ENCODE measurements at regions not wholly inside any gene's neighbourhood (a gene's known extent, or its start where the extent isn't known, plus 50 kb on each side); places are given as distances from the start of the nearest gene placed in this dataset.
"Not testable (repeated sequence)": the region's sequence is repeated elsewhere in the genome, so short reads cannot be mapped to it uniquely, and the experiment has no call there.

- no peak overlapping the region for H3K9ac ChIP-seq (ENCODE audit: insufficient read length, low read depth)
- no peaks in the 10 kb centered on the region for H3K27me3 ChIP-seq (ENCODE audit: insufficient read depth, insufficient read length)
- TF ChIP-seq SUZ12 (IDR thresholded peaks at IDR 0.05; ENCODE audit: extremely low read depth, insufficient read depth, insufficient read length) (no peak), YY1 (IDR thresholded peaks at IDR 0.05; ENCODE audit: insufficient read depth, insufficient read length) (no peak), ZNF274 (IDR thresholded peaks at IDR 0.05; ENCODE audit: low read depth, low read length) (no peak)
- no peaks in the 10 kb centered on the region for H3K9me3 ChIP-seq (ENCODE audit: insufficient read depth, low read length)
- no peak for DNase-seq (ENCODE audit: low read depth, low spot score)
- no peak overlapping the region for H3K4me3 ChIP-seq (ENCODE audit: insufficient read length, low read depth)
- no peaks in the 10 kb centered on the region for H3K4me1 ChIP-seq (ENCODE audit: insufficient read depth, insufficient read length)
- no peaks in the 10 kb centered on the region for H3K36me3 ChIP-seq (ENCODE audit: insufficient read depth, insufficient read length, low read length)
Measured at GRCh38 chr6:103820148-103820547, 1039.6 kb downstream of the HACE1 start.

GRCh38 chr6:103819509-103819908 is 1040.2 kb downstream of the HACE1 start:
- Histone ChIP-seq H3K27me3 (ENCODE audit: insufficient read depth, insufficient read length) (no peaks in the 10 kb centered on the region), H3K9ac (ENCODE audit: insufficient read length, low read depth) (no peak overlapping the region), H3K4me1 (ENCODE audit: insufficient read depth, insufficient read length) (no peaks in the 10 kb centered on the region), H3K4me3 (ENCODE audit: insufficient read length, low read depth) (no peak overlapping the region), H3K36me3 (ENCODE audit: insufficient read depth, insufficient read length, low read length) (no peaks in the 10 kb centered on the region), H3K9me3 (ENCODE audit: insufficient read depth, low read length) (no peaks in the 10 kb centered on the region)
- no peak for DNase-seq (ENCODE audit: low read depth, low spot score)
- no peak for TF ChIP-seq YY1 (IDR thresholded peaks at IDR 0.05; ENCODE audit: insufficient read depth, insufficient read length)
- no peak for TF ChIP-seq ZNF274 (IDR thresholded peaks at IDR 0.05; ENCODE audit: low read depth, low read length)
- TF ChIP-seq SUZ12 (IDR thresholded peaks at IDR 0.05; ENCODE audit: extremely low read depth, insufficient read depth, insufficient read length): no peak

- no peak for DNase-seq (ENCODE audit: low read depth, low spot score)
- TF ChIP-seq YY1 (IDR thresholded peaks at IDR 0.05; ENCODE audit: insufficient read depth, insufficient read length) (no peak), SUZ12 (IDR thresholded peaks at IDR 0.05; ENCODE audit: extremely low read depth, insufficient read depth, insufficient read length) (no peak), ZNF274 (IDR thresholded peaks at IDR 0.05; ENCODE audit: low read depth, low read length) (no peak)
- Histone ChIP-seq H3K4me3 (ENCODE audit: insufficient read length, low read depth) (no peak overlapping the region), H3K27me3 (ENCODE audit: insufficient read depth, insufficient read length) (no peaks in the 10 kb centered on the region), H3K36me3 (ENCODE audit: insufficient read depth, insufficient read length, low read length) (no peaks in the 10 kb centered on the region), H3K9ac (ENCODE audit: insufficient read length, low read depth) (no peak overlapping the region), H3K9me3 (ENCODE audit: insufficient read depth, low read length) (no peaks in the 10 kb centered on the region), H3K4me1 (ENCODE audit: insufficient read depth, insufficient read length) (no peaks in the 10 kb centered on the region)
Measured at GRCh38 chr6:103812970-103813369, 1046.7 kb downstream of the HACE1 start.

GRCh38 chr6:103801901-103802479 is 1057.7 kb downstream of the HACE1 start:
- not testable (repeated sequence) for DNase-seq (ENCODE audit: low read depth, low spot score); H3K4me3 ChIP-seq (ENCODE audit: insufficient read length, low read depth); H3K9ac ChIP-seq (ENCODE audit: insufficient read length, low read depth); H3K27me3 ChIP-seq (ENCODE audit: insufficient read depth, insufficient read length); H3K4me1 ChIP-seq (ENCODE audit: insufficient read depth, insufficient read length); H3K9me3 ChIP-seq (ENCODE audit: insufficient read depth, low read length); H3K36me3 ChIP-seq (ENCODE audit: insufficient read depth, insufficient read length, low read length)

GRCh38 chr6:103799971-103800670 is 1059.6 kb downstream of the HACE1 start:
- no peak for TF ChIP-seq YY1 (IDR thresholded peaks at IDR 0.05; ENCODE audit: insufficient read depth, insufficient read length)
- no peak for TF ChIP-seq SUZ12 (IDR thresholded peaks at IDR 0.05; ENCODE audit: extremely low read depth, insufficient read depth, insufficient read length)
- no peak for TF ChIP-seq ZNF274 (IDR thresholded peaks at IDR 0.05; ENCODE audit: low read depth, low read length)
- Histone ChIP-seq H3K36me3 (ENCODE audit: insufficient read depth, insufficient read length, low read length) (no peaks in the 10 kb centered on the region), H3K27me3 (ENCODE audit: insufficient read depth, insufficient read length) (no peaks in the 10 kb centered on the region), H3K4me1 (ENCODE audit: insufficient read depth, insufficient read length) (no peaks in the 10 kb centered on the region), H3K9me3 (ENCODE audit: insufficient read depth, low read length) (no peaks in the 10 kb centered on the region), H3K4me3 (ENCODE audit: insufficient read length, low read depth) (no peak overlapping the region), H3K9ac (ENCODE audit: insufficient read length, low read depth) (no peak overlapping the region)
- no peak for DNase-seq (ENCODE audit: low read depth, low spot score)

GRCh38 chr6:103798166-103798565 is 1061.6 kb downstream of the HACE1 start:
- TF ChIP-seq YY1 (IDR thresholded peaks at IDR 0.05; ENCODE audit: insufficient read depth, insufficient read length) (no peak), SUZ12 (IDR thresholded peaks at IDR 0.05; ENCODE audit: extremely low read depth, insufficient read depth, insufficient read length) (no peak), ZNF274 (IDR thresholded peaks at IDR 0.05; ENCODE audit: low read depth, low read length) (no peak)
- no peak overlapping the region for H3K4me3 ChIP-seq (ENCODE audit: insufficient read length, low read depth)
- no peaks in the 10 kb centered on the region for H3K27me3 ChIP-seq (ENCODE audit: insufficient read depth, insufficient read length)
- DNase-seq (ENCODE audit: low read depth, low spot score): no peak
- no peaks in the 10 kb centered on the region for H3K9me3 ChIP-seq (ENCODE audit: insufficient read depth, low read length)
- H3K36me3 ChIP-seq (ENCODE audit: insufficient read depth, insufficient read length, low read length): no peaks in the 10 kb centered on the region
- no peaks in the 10 kb centered on the region for H3K4me1 ChIP-seq (ENCODE audit: insufficient read depth, insufficient read length)
- no peak overlapping the region for H3K9ac ChIP-seq (ENCODE audit: insufficient read length, low read depth)

- Histone ChIP-seq H3K4me3 (ENCODE audit: insufficient read length, low read depth) (no peak overlapping the region), H3K9ac (ENCODE audit: insufficient read length, low read depth) (no peak overlapping the region), H3K27me3 (ENCODE audit: insufficient read depth, insufficient read length) (no peaks in the 10 kb centered on the region), H3K36me3 (ENCODE audit: insufficient read depth, insufficient read length, low read length) (no peaks in the 10 kb centered on the region), H3K4me1 (ENCODE audit: insufficient read depth, insufficient read length) (no peaks in the 10 kb centered on the region), H3K9me3 (ENCODE audit: insufficient read depth, low read length) (no peaks in the 10 kb centered on the region)
- TF ChIP-seq ZNF274 (IDR thresholded peaks at IDR 0.05; ENCODE audit: low read depth, low read length) (no peak), YY1 (IDR thresholded peaks at IDR 0.05; ENCODE audit: insufficient read depth, insufficient read length) (no peak), SUZ12 (IDR thresholded peaks at IDR 0.05; ENCODE audit: extremely low read depth, insufficient read depth, insufficient read length) (no peak)
- DNase-seq (ENCODE audit: low read depth, low spot score): no peak
Measured at GRCh38 chr6:103797738-103798137, 1062.0 kb downstream of the HACE1 start.
